Right lung (tissue), 2 donors: ENCODE measurements at regions not wholly inside any gene's neighbourhood (a gene's known extent, or its start where the extent isn't known, plus 50 kb on each side); places are given as distances from the start of the nearest gene placed in this dataset.

Experiments
- DNase-seq, 2 donors: peaks; one replicate each; pipeline ENCODE4 v3.0.0-alpha.2; 2013

- no peak for DNase-seq
Measured at GRCh38 chrX:145631461-145631951, 186.1 kb upstream of the SLITRK2 start.

- no peak for DNase-seq
Measured at GRCh38 chrX:145654486-145654885, 163.1 kb upstream of the SLITRK2 start.

GRCh38 chrX:145673841-145674240 is 143.8 kb upstream of the SLITRK2 start:
- DNase-seq: no peak

- DNase-seq: no peak
Measured at GRCh38 chrX:145677109-145677817, 140.4 kb upstream of the SLITRK2 start.

GRCh38 chrX:145682518-145683298 is 134.9 kb upstream of the SLITRK2 start:
- no peak for DNase-seq

- no peak for DNase-seq
Measured at GRCh38 chrX:145687146-145687545, 130.5 kb upstream of the SLITRK2 start.

GRCh38 chrX:145687707-145688106 is 129.9 kb upstream of the SLITRK2 start:
- DNase-seq: no peak

- no peak for DNase-seq
Measured at GRCh38 chrX:145694048-145694447, 123.6 kb upstream of the SLITRK2 start.

- no peak for DNase-seq
Measured at GRCh38 chrX:145715641-145716138, 101.9 kb upstream of the SLITRK2 start.

- no peak for DNase-seq
Measured at GRCh38 chrX:145716226-145716625, 101.4 kb upstream of the SLITRK2 start.

GRCh38 chrX:145727476-145727875 is 90.2 kb upstream of the SLITRK2 start:
- DNase-seq: no peak

- no peak for DNase-seq
Measured at GRCh38 chrX:145729635-145730034, 88.0 kb upstream of the SLITRK2 start.

GRCh38 chrX:145735036-145735435 is 82.6 kb upstream of the SLITRK2 start:
- no peak for DNase-seq

GRCh38 chrX:145751943-145752342 is 65.7 kb upstream of the SLITRK2 start:
- DNase-seq: peak; percentile 6 to 10
